ENCODE measurements at regions not wholly inside any gene's neighbourhood (a gene's known extent, or its start where the extent isn't known, plus 50 kb on each side); places are given as distances from the start of the nearest gene placed in this dataset.
A peak's percentile ranks its signal among the peaks of the same experiment; 100 is the strongest.

DNA sequence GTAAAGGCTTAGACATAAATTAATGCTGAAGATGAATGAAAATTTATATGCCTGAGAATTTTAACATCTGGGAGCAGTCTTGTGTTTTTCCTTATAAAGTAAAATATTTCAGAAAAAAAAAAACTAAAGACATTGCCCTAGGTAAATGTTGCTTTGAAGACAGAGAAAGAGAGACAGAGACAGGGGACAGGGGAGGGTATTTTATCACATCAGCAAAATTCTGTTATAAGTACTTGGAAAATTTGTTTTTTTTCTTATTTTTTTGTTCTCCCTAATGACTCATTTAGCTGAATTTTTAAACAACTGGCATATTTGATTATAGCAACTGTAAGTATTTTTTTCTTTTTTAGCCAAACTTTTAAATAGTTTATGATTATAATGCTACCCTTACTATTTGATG is 1540.6 kb upstream of the GBE1 start:
- DNase-seq (no peak), ATAC-seq (no peak)
- H3K36me3 ChIP-seq (ENCODE audit: low read depth, low read length): no peaks in the 10 kb centered on the region
- no peak overlapping the region for H3K4me3 ChIP-seq (ENCODE audit: low read length)
- no peak overlapping the region for H2AFZ ChIP-seq (ENCODE audit: low read length)
- H3K9me3 ChIP-seq (ENCODE audit: low read length): no peaks in the 10 kb centered on the region
- H3K4me1 ChIP-seq (ENCODE audit: insufficient read depth, low read length): no peaks in the 10 kb centered on the region
- ChIA-PET POLR2A (ENCODE audit: unreplicated experiment) (no interaction called here), CTCF (no interaction called here)
- intact Hi-C loops (cut with micrococcal nuclease): no loop called here
- TF ChIP-seq CTCF (conservative IDR thresholded peaks at IDR 0.05; ENCODE audit: low read depth, low read length) (no peak), EZH2phosphoT487 (IDR thresholded peaks at IDR 0.05; ENCODE audit: borderline replicate concordance, low read length) (no peak), EZH2 (IDR thresholded peaks at IDR 0.05; ENCODE audit: low read length, unreplicated experiment) (no peak)
- H3K9me2 ChIP-seq (replicated peaks; ENCODE audit: low read length): no peaks in the 10 kb centered on the region
- no peak overlapping the region for H3K27ac ChIP-seq (ENCODE audit: low read length)
- H3K27me3 ChIP-seq (ENCODE audit: low read length): no peaks in the 10 kb centered on the region
- no peak overlapping the region for H3K4me2 ChIP-seq (ENCODE audit: low read length)
- no peaks in the 10 kb centered on the region for H3K79me2 ChIP-seq (ENCODE audit: low read length)
- no TSS peak for BruUV-seq (replicated peaks)
- no peaks in the 10 kb centered on the region for H3F3A ChIP-seq (ENCODE audit: low read length, unreplicated experiment)
- H4K20me1 ChIP-seq (ENCODE audit: low read length): no peaks in the 10 kb centered on the region
- H3K9ac ChIP-seq (ENCODE audit: low read length): no peak overlapping the region

DNA sequence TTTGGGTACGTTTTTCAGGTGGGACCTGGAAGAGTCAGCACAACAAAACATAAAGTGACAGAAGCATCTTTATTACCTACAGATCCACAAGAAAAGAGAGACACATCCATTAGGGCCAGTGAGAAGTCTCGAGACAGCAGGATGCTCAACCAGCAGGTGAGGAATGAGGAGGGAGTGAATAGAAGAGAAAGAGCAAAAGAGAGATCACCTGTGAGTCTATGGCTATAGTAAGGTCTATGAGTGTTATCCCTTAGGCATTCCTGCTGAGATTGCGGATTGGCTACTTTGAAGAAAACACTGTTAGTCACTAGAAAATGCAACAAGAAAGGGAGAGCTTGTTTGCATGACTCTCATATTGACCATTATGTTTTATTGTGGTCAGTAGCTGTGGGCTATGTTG is 1556.2 kb upstream of the GBE1 start:
- intact Hi-C loops (cut with micrococcal nuclease): no loop called here
- CTCF ChIA-PET: no interaction called here
- no peaks in the 10 kb centered on the region for H3K27me3 ChIP-seq (ENCODE audit: low read length)

DNA sequence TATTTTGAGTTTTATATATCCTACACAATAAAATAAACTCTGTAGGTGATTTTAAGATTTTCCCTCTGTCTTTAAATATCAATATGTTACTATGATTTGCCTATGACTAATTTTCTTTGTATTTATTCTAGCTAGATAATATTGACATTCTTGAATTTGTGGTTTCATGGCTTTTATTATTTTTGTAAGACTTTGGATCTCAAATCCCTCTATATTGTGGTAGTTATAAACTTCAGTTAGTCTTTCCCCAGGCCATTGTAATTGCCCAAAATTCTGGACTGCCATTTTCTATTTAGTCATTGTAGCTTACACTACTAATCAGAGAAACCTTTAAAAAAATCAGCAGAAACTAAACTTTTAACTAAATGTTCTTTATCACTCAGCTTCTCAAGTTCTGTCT is 1559.3 kb upstream of the GBE1 start:
- Histone ChIP-seq H4K20me1 (ENCODE audit: low read length) (no peaks in the 10 kb centered on the region), H3K79me2 (ENCODE audit: low read length) (no peaks in the 10 kb centered on the region), H3K4me3 (ENCODE audit: low read length) (no peak overlapping the region; the same call in 1 of the 2 replicates), H3K27ac (ENCODE audit: low read length) (peak overlapping the region; percentile 40), H3K4me2 (ENCODE audit: low read length) (peak overlapping the region; percentile 6; the same call in 1 of the 2 replicates), H3K9me3 (ENCODE audit: low read length) (no peaks in the 10 kb centered on the region), H3K4me1 (ENCODE audit: insufficient read depth, low read length) (peaks cover 35% of the 10 kb centered on the region), H3K9me2 (replicated peaks; ENCODE audit: low read length) (no peaks in the 10 kb centered on the region), H3K9ac (ENCODE audit: low read length) (no peak overlapping the region), H2AFZ (ENCODE audit: low read length) (no peak overlapping the region), H3K27me3 (ENCODE audit: low read length) (no peaks in the 10 kb centered on the region), H3K36me3 (ENCODE audit: low read depth, low read length) (no peaks in the 10 kb centered on the region), H3F3A (ENCODE audit: low read length, unreplicated experiment) (no peaks in the 10 kb centered on the region)
- BruUV-seq (replicated peaks): no TSS peak
- ATAC-seq: peak; percentile 75
- CTCF ChIA-PET: no interaction called here
- no peak for TF ChIP-seq EZH2 (IDR thresholded peaks at IDR 0.05; ENCODE audit: low read length, unreplicated experiment)
- no peak for TF ChIP-seq CTCF (conservative IDR thresholded peaks at IDR 0.05; ENCODE audit: low read depth, low read length)
- no peak for TF ChIP-seq EZH2phosphoT487 (IDR thresholded peaks at IDR 0.05; ENCODE audit: borderline replicate concordance, low read length)
- POLR2A ChIA-PET (ENCODE audit: unreplicated experiment): no interaction called here
- intact Hi-C loops (cut with micrococcal nuclease): no loop called here
- DNase-seq: peak; percentile 62

More for the DNA sequence above, 1556.2 kb upstream of the GBE1 start:
- Histone ChIP-seq H3K4me1 (ENCODE audit: insufficient read depth, low read length) (peaks cover 35% of the 10 kb centered on the region), H3K9me2 (replicated peaks; ENCODE audit: low read length) (no peaks in the 10 kb centered on the region), H3K9ac (ENCODE audit: low read length) (no peak overlapping the region), H2AFZ (ENCODE audit: low read length) (no peak overlapping the region), H3K27ac (ENCODE audit: low read length) (no peak overlapping the region), H4K20me1 (ENCODE audit: low read length) (no peaks in the 10 kb centered on the region), H3K36me3 (ENCODE audit: low read depth, low read length) (no peaks in the 10 kb centered on the region), H3K79me2 (ENCODE audit: low read length) (no peaks in the 10 kb centered on the region), H3K4me2 (ENCODE audit: low read length) (no peak overlapping the region), H3F3A (ENCODE audit: low read length, unreplicated experiment) (no peaks in the 10 kb centered on the region), H3K9me3 (ENCODE audit: low read length) (no peaks in the 10 kb centered on the region), H3K4me3 (ENCODE audit: low read length) (no peak overlapping the region)
- BruUV-seq (replicated peaks): no TSS peak
- ATAC-seq (peak; percentile 25), DNase-seq (peak; percentile 75)
- no peak for TF ChIP-seq EZH2phosphoT487 (IDR thresholded peaks at IDR 0.05; ENCODE audit: borderline replicate concordance, low read length)
- no peak for TF ChIP-seq CTCF (conservative IDR thresholded peaks at IDR 0.05; ENCODE audit: low read depth, low read length)
- TF ChIP-seq EZH2 (IDR thresholded peaks at IDR 0.05; ENCODE audit: low read length, unreplicated experiment): no peak
- POLR2A ChIA-PET (ENCODE audit: unreplicated experiment): no interaction called here
